ENCODE measurements at regions not wholly inside any gene's neighbourhood (a gene's known extent, or its start where the extent isn't known, plus 50 kb on each side); places are given as distances from the start of the nearest gene placed in this dataset.

GRCh38 chr1:101739146-101739545, 257.6 kb downstream of the OLFM3 start:
- no peak for TF ChIP-seq CTCF (IDR thresholded peaks at IDR 0.05)
- TF ChIP-seq EP300 (IDR thresholded peaks at IDR 0.05; ENCODE audit: low read depth) = no peak
- TF ChIP-seq POLR2A (IDR thresholded peaks at IDR 0.05) = no peak
